H1 (cell line): ENCODE measurements at regions not wholly inside any gene's neighbourhood (a gene's known extent, or its start where the extent isn't known, plus 50 kb on each side); places are given as distances from the start of the nearest gene placed in this dataset.

Experiments
- CTCF ChIA-PET: fragments of 300-600 bp; sonication (Branson Sonifier 250); formaldehyde crosslinking; loops from one replicate; lab custom pipeline; 2021; ENCODE audit not compliant: partially characterized antibody; lab: Charles Lee
- POLR2A ChIA-PET: fragments of 300-600 bp; sonication (Branson Sonifier 250); formaldehyde crosslinking; loops from one replicate; lab custom pipeline; 2021; ENCODE audit warnings: inconsistent platforms; ENCODE audit not compliant: partially characterized antibody; lab: Charles Lee
- DNase-seq, 2 experiments: peaks; one replicate each; pipeline versions ENCODE4 v3.0.0 to v3.0.0-alpha.2; 2010 to 2022; ENCODE audit warnings: low spot score in 2 of 2, low read depth in 1 of 2, mixed read lengths in 1 of 2
- FAIRE-seq: peaks from 2 replicates; lab custom pipeline; 2011; peaks lifted over from hg19 to GRCh38; lab: Jason Lieb, UNC
- H2AFZ ChIP-seq: 2 replicates; pipeline ENCODE4 v1.8.1; 2012; ENCODE audit warnings: low read length, inconsistent platforms
- H2AK5ac ChIP-seq: 2 replicates; pipeline ENCODE4 v1.6.1; 2013; ENCODE audit warnings: low read depth, low read length
- H2BK120ac ChIP-seq: replicated peaks from 2 replicates; pipeline ENCODE3; 2013; ENCODE audit warnings: low read depth, low read length, inconsistent platforms
- H2BK12ac ChIP-seq: 2 replicates; pipeline ENCODE4 v1.6.1; 2013; ENCODE audit warnings: low read depth, low read length
- H2BK15ac ChIP-seq: 2 replicates; pipeline ENCODE4 v1.6.1; 2013; ENCODE audit warnings: low read length
- H2BK20ac ChIP-seq: 2 replicates; pipeline ENCODE4 v1.6.1; 2013; ENCODE audit warnings: low read length
- H2BK5ac ChIP-seq: 2 replicates; pipeline ENCODE4 v1.6.1; 2013; ENCODE audit warnings: low read depth, low read length
- H3K14ac ChIP-seq: 2 replicates; pipeline ENCODE4 v1.6.1; 2013; ENCODE audit warnings: inconsistent platforms; ENCODE audit not compliant: insufficient read length
- H3K18ac ChIP-seq: 2 replicates; pipeline ENCODE4 v1.6.1; 2013; ENCODE audit warnings: low read length; ENCODE audit errors: extremely low read depth
- H3K23ac ChIP-seq: 2 replicates; pipeline ENCODE4 v1.6.1; 2013; ENCODE audit warnings: inconsistent platforms; ENCODE audit not compliant: insufficient read length
- H3K23me2 ChIP-seq: 2 replicates; pipeline ENCODE4 v1.6.1; 2013; ENCODE audit warnings: low read depth, low read length
- H3K27ac ChIP-seq: 2 replicates; pipeline ENCODE4 v1.6.1; 2011; ENCODE audit warnings: low read depth, low read length, inconsistent platforms
- H3K27me3 ChIP-seq, 4 experiments: replicated peaks in 1 of 4; 1 replicate in 1 of 4; 2 replicates in 3 of 4; pipeline versions ENCODE4 v1.6.1 to v1.8.1; 2011 to 2013; ENCODE audit warnings: low read length in 3 of 4, mild to moderate bottlenecking in 3 of 4, inconsistent platforms in 2 of 4, mixed read lengths in 2 of 4, moderate library complexity in 1 of 4; ENCODE audit not compliant: control insufficient read depth in 3 of 4, insufficient read depth in 3 of 4; ENCODE audit errors: extremely low read depth in 1 of 4
- H3K36me3 ChIP-seq, 4 experiments: 2 replicates each; pipeline versions ENCODE4 v1.6.1 to v1.8.1; 2011 to 2013; ENCODE audit warnings: mild to moderate bottlenecking in 4 of 4, low read length in 3 of 4, moderate library complexity in 2 of 4, control low read depth in 1 of 4, inconsistent platforms in 1 of 4; ENCODE audit not compliant: insufficient read depth in 4 of 4, control insufficient read depth in 2 of 4
- H3K4ac ChIP-seq: replicated peaks from 2 replicates; pipeline ENCODE3; 2013; ENCODE audit warnings: low read length, low read depth, mixed read lengths, inconsistent platforms; ENCODE audit not compliant: insufficient read length
- H3K4me1 ChIP-seq, 4 experiments: replicated peaks in 1 of 4; 1 replicate in 1 of 4; 2 replicates in 3 of 4; pipeline versions ENCODE4 v1.6.1 to v1.8.1; 2011 to 2013; ENCODE audit warnings: low read length in 3 of 4, inconsistent platforms in 2 of 4, mixed read lengths in 1 of 4; ENCODE audit not compliant: insufficient read depth in 4 of 4, control insufficient read depth in 3 of 4
- H3K4me2 ChIP-seq, 2 experiments: 2 replicates each; pipeline versions ENCODE4 v1.6.1 to v1.8.1; 2011 to 2013; ENCODE audit warnings: low read depth in 2 of 2, low read length in 2 of 2, control low read depth in 1 of 2, inconsistent platforms in 1 of 2, mild to moderate bottlenecking in 1 of 2; ENCODE audit not compliant: insufficient read depth in 1 of 2
- H3K4me3 ChIP-seq, 4 experiments: fragments of 200-600, 300-600 bp in 1 of 4; sonication (generic), shearing (Covaris generic), sonication (Bioruptor Twin) in 1 of 4; 2 replicates each; pipeline versions ENCODE4 v1.5.1 to v1.8.1; 2011 to 2016; ENCODE audit warnings: low read length in 4 of 4, low read depth in 3 of 4, control low read depth in 2 of 4, inconsistent platforms in 2 of 4, mild to moderate bottlenecking in 2 of 4, mixed read lengths in 1 of 4, moderate library complexity in 1 of 4; ENCODE audit not compliant: insufficient read depth in 2 of 4; ENCODE audit errors: extremely low read depth in 1 of 4
- H3K56ac ChIP-seq: replicated peaks from 2 replicates; pipeline ENCODE3; 2013; ENCODE audit warnings: low read depth, mild to moderate bottlenecking, mixed read lengths, low read length, inconsistent platforms; ENCODE audit not compliant: insufficient read length
- H3K79me1 ChIP-seq: 2 replicates; pipeline ENCODE4 v1.6.1; 2013; ENCODE audit warnings: low read depth, low read length, control low read depth
- H3K79me2 ChIP-seq, 2 experiments: 2 replicates each; pipeline versions ENCODE4 v1.6.1 to v1.8.1; 2012 to 2013; ENCODE audit warnings: low read length in 2 of 2, mild to moderate bottlenecking in 2 of 2, inconsistent platforms in 1 of 2; ENCODE audit not compliant: insufficient read depth in 2 of 2, control insufficient read depth in 1 of 2
- H3K9ac ChIP-seq, 4 experiments: replicated peaks in 1 of 4; 1 replicate in 1 of 4; 2 replicates in 3 of 4; pipeline versions ENCODE4 v1.6.1 to v1.8.1; 2011 to 2013; ENCODE audit warnings: low read depth in 3 of 4, low read length in 3 of 4, control low read depth in 2 of 4, mild to moderate bottlenecking in 2 of 4, moderate library complexity in 2 of 4, inconsistent platforms in 1 of 4; ENCODE audit errors: extremely low read depth in 1 of 4
- H3K9me3 ChIP-seq, 2 experiments: 2 replicates each; pipeline versions ENCODE4 v1.6.1 to v1.8.1; 2012 to 2013; ENCODE audit warnings: mild to moderate bottlenecking in 2 of 2, moderate library complexity in 2 of 2, control low read depth in 1 of 2, inconsistent platforms in 1 of 2, low read depth in 1 of 2, low read length in 1 of 2, mixed read lengths in 1 of 2; ENCODE audit not compliant: insufficient read depth in 2 of 2
- H4K20me1 ChIP-seq, 2 experiments: replicated peaks in 1 of 2; 2 replicates each; pipeline versions ENCODE3 to v1.8.1; 2011 to 2013; ENCODE audit warnings: inconsistent platforms in 2 of 2, low read length in 2 of 2, mild to moderate bottlenecking in 1 of 2; ENCODE audit not compliant: insufficient read depth in 2 of 2, control insufficient read depth in 1 of 2
- H4K5ac ChIP-seq: 2 replicates; pipeline ENCODE4 v1.6.1; 2013; ENCODE audit warnings: low read length, low read depth, mixed read lengths, inconsistent platforms; ENCODE audit not compliant: insufficient read length
- H4K8ac ChIP-seq: 2 replicates; pipeline ENCODE4 v1.8.0; 2013; ENCODE audit warnings: mild to moderate bottlenecking, moderate library complexity, low read length, inconsistent platforms; ENCODE audit not compliant: insufficient read depth; ENCODE audit errors: extremely low read depth
- H4K91ac ChIP-seq: replicated peaks from 2 replicates; pipeline ENCODE3; 2013; ENCODE audit warnings: low read length, mixed read lengths, inconsistent platforms; ENCODE audit not compliant: insufficient read length
- ASH2L ChIP-seq: fragments of 200-600, 300-600 bp; sonication (generic); IDR thresholded peaks from one replicate; pipeline ENCODE4 v1.7.1; 2017; ENCODE audit warnings: low read length
- BACH1 ChIP-seq: IDR thresholded peaks from 2 replicates; pipeline ENCODE4 v1.6.1; 2012; ENCODE audit warnings: low read length, improper control_type of control experiment
- BCL11A ChIP-seq, 2 experiments: IDR thresholded peaks; one replicate each; pipeline ENCODE4 v1.6.1; 2011; ENCODE audit warnings: low read depth in 2 of 2, low read length in 2 of 2, mild to moderate bottlenecking in 2 of 2
- CEBPB ChIP-seq: IDR thresholded peaks from 2 replicates; pipeline ENCODE4 v1.6.1; 2012; ENCODE audit warnings: low read depth, low read length
- GTF2F1 ChIP-seq: IDR thresholded peaks from 2 replicates; pipeline ENCODE4 v1.6.1; 2012; ENCODE audit warnings: low read depth, low read length, improper control_type of control experiment, borderline replicate concordance
- HDAC2 ChIP-seq, 2 experiments: fragments of 300-600 bp in 1 of 2; sonication (generic) in 1 of 2; IDR thresholded peaks; 2 replicates each; pipeline ENCODE4 v1.6.1; 2011 to 2012; ENCODE audit warnings: low read depth in 2 of 2, low read length in 2 of 2, mild to moderate bottlenecking in 2 of 2, moderate library complexity in 2 of 2, borderline replicate concordance in 1 of 2, inconsistent platforms in 1 of 2
- HDAC6 ChIP-seq: IDR thresholded peaks from one replicate; pipeline ENCODE4 v1.7.1; 2012; ENCODE audit warnings: low read depth, mild to moderate bottlenecking, inconsistent platforms, low read length, moderate library complexity
- JUN ChIP-seq: IDR thresholded peaks from 2 replicates; pipeline ENCODE4 v1.6.1; 2011; ENCODE audit warnings: low read depth, mild to moderate bottlenecking, improper control_type of control experiment, low read length
- NANOG ChIP-seq: IDR thresholded peaks from 2 replicates; pipeline ENCODE4 v1.6.1; 2011; ENCODE audit warnings: low read length, low read depth, mild to moderate bottlenecking, inconsistent platforms; ENCODE audit not compliant: insufficient read depth, poor library complexity, severe bottlenecking
- POLR2A ChIP-seq, 2 experiments: IDR thresholded peaks; 1 replicate in 1 of 2; 2 replicates in 1 of 2; pipeline ENCODE4 v1.6.1; 2011; ENCODE audit warnings: low read depth in 2 of 2, low read length in 2 of 2, mild to moderate bottlenecking in 2 of 2; ENCODE audit errors: control extremely low read depth in 1 of 2
- RNF2 ChIP-seq: fragments of 200-900, 300-1000 bp; sonication (generic); IDR thresholded peaks from 2 replicates; pipeline ENCODE4 v1.7.1; 2016; ENCODE audit warnings: borderline replicate concordance, low read depth, mild to moderate bottlenecking, antibody characterized with exemption, low read length; ENCODE audit not compliant: poor library complexity, severe bottlenecking; ENCODE audit errors: missing control alignments
- SIX5 ChIP-seq: IDR thresholded peaks from 2 replicates; pipeline ENCODE4 v1.6.1; 2011; ENCODE audit warnings: mild to moderate bottlenecking, low read depth, low read length
- SRF ChIP-seq: IDR thresholded peaks from 2 replicates; pipeline ENCODE4 v1.6.1; 2011; ENCODE audit warnings: mild to moderate bottlenecking, low read depth, low read length, moderate library complexity
- TEAD4 ChIP-seq: IDR thresholded peaks from 2 replicates; pipeline ENCODE4 v1.6.1; 2012; ENCODE audit warnings: low read depth, low read length, inconsistent platforms, mixed read lengths
- WGBS, 2 experiments: shearing (Covaris generic) in 1 of 2; methylation state at CpG; one replicate each; pipeline versions ENCODE4 v1.1.6 to v1.1.7; 2013 to 2015; ENCODE audit warnings: low lambda C conversion rate in 2 of 2, mixed read lengths in 2 of 2, inconsistent platforms in 1 of 2, low coverage in 1 of 2, missing lambda C conversion rate in 1 of 2; ENCODE audit not compliant: insufficient replicate concordance in 2 of 2, insufficient coverage in 1 of 2, insufficient read length in 1 of 2; ENCODE audit errors: extremely low coverage in 1 of 2, missing lambda C conversion rate in 1 of 2; 5-methylcytosine and 5-hydroxymethylcytosine counted together

DNA sequence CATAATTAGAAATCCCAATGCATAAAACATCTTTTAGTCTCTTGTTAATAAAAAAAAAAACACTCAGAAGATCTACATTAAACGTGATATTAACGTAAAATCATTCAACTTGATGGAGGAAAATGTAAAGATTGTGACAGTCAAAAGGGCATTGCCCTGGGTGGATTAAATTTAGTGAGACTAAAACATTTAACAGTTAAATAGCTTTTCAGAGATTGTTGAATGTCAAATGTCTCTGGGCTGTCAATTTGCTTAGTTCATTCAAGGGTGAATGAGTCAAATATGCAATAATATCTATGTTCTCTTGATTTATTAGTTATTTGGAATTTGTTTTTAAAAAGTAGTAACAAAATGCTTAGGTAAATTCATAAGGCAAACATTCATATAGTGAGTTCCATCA is 836.6 kb upstream of the PCDH10 start:
- no peak overlapping the region for H2AFZ ChIP-seq
- WGBS, 2 experiments = 90% methylated on average over 2 of the region's 2 CpGs; no CpG with 5 or more reads in 1 of the 2 experiments
- H3K4me3 ChIP-seq = no peak overlapping the region
- no peaks in the 10 kb centered on the region for H3K9me3 ChIP-seq
- no peaks in the 10 kb centered on the region for H3K79me1 ChIP-seq
- no peak overlapping the region for H2AK5ac ChIP-seq
- H2BK5ac ChIP-seq = no peak overlapping the region
- H4K8ac ChIP-seq = no peak overlapping the region
- no peak overlapping the region for H3K18ac ChIP-seq
- no peak overlapping the region for H3K23ac ChIP-seq
- H3K27ac ChIP-seq = no peak overlapping the region
- no peak overlapping the region for H3K9ac ChIP-seq
- no peaks in the 10 kb centered on the region for H3K36me3 ChIP-seq
- no peaks in the 10 kb centered on the region for H4K20me1 ChIP-seq
- ChIA-PET POLR2A (no interaction called here), CTCF (interaction anchor here (1.4 kb wide), 1 partner anchor 20 kb away, joined by 4 read pairs; no protein-coding TSS in a partner anchor)
- no peak overlapping the region for H2BK20ac ChIP-seq
- no peaks in the 10 kb centered on the region for H3K23me2 ChIP-seq
- no peaks in the 10 kb centered on the region for H3K4me1 ChIP-seq
- H3K4me2 ChIP-seq = no peak overlapping the region
- H2BK12ac ChIP-seq = no peak overlapping the region
- no peak overlapping the region for H3K14ac ChIP-seq
- H3K27me3 ChIP-seq = no peaks in the 10 kb centered on the region
- H4K91ac ChIP-seq = no peak overlapping the region
- H2BK120ac ChIP-seq = no peak overlapping the region
- H3K56ac ChIP-seq = no peak overlapping the region
- H3K79me2 ChIP-seq = no peaks in the 10 kb centered on the region
- no peak overlapping the region for H2BK15ac ChIP-seq
- no peak overlapping the region for H4K5ac ChIP-seq
- FAIRE-seq (no peak), DNase-seq (no peak)
- H3K4ac ChIP-seq = no peak overlapping the region
- TF ChIP-seq NANOG = no peak
- no peak for TF ChIP-seq JUN
- TF ChIP-seq BCL11A (IDR thresholded peaks at IDR 0.05; ENCODE audit: low read depth in 2 of 2, low read length in 2 of 2) = no peak
- no peak for TF ChIP-seq CEBPB
- TF ChIP-seq GTF2F1 = no peak
- TF ChIP-seq HDAC6 = no peak
- no peak for TF ChIP-seq BACH1
- no peak for TF ChIP-seq ASH2L
- TF ChIP-seq HDAC2 (IDR thresholded peaks at IDR 0.05; ENCODE audit: borderline replicate concordance in 1 of 2, low read depth in 2 of 2, low read length in 2 of 2) = no peak
- TF ChIP-seq SRF = no peak
- no peak for TF ChIP-seq POLR2A (IDR thresholded peaks at IDR 0.05; ENCODE audit: control extremely low read depth in 1 of 2, low read depth in 2 of 2, low read length in 2 of 2)
- no peak for TF ChIP-seq SIX5
- TF ChIP-seq TEAD4 = no peak
- TF ChIP-seq RNF2 = no peak
